Neuronal stem cell (in vitro differentiated cells): ENCODE measurements at regions not wholly inside any gene's neighbourhood (a gene's known extent, or its start where the extent isn't known, plus 50 kb on each side); places are given as distances from the start of the nearest gene placed in this dataset.

Source experiments
- DNase-seq: peaks from one replicate; pipeline ENCODE4 v3.0.0-alpha.2; 2013; ENCODE audit warnings: low spot score
- H2AFZ ChIP-seq: one replicate; pipeline ENCODE4 v1.6.1; 2013; ENCODE audit warnings: mild to moderate bottlenecking, low read length, inconsistent platforms
- H2AK5ac ChIP-seq: 2 replicates; pipeline ENCODE4 v1.6.1; 2013; ENCODE audit warnings: low read depth, mild to moderate bottlenecking, inconsistent platforms, low read length, moderate library complexity, mixed read lengths
- H2BK120ac ChIP-seq: 2 replicates; pipeline ENCODE4 v1.6.1; 2013; ENCODE audit warnings: low read depth, mild to moderate bottlenecking, inconsistent platforms, low read length, moderate library complexity, mixed read lengths
- H2BK12ac ChIP-seq: one replicate; pipeline ENCODE4 v1.6.1; 2013; ENCODE audit warnings: low read length, inconsistent platforms
- H2BK15ac ChIP-seq: 2 replicates; pipeline ENCODE4 v1.6.1; 2013; ENCODE audit warnings: mild to moderate bottlenecking, low read length, inconsistent platforms, mixed read lengths
- H2BK5ac ChIP-seq: one replicate; pipeline ENCODE4 v1.6.1; 2013; ENCODE audit warnings: inconsistent platforms, mild to moderate bottlenecking, low read length, moderate library complexity
- H3K14ac ChIP-seq: one replicate; pipeline ENCODE4 v1.6.1; 2013; ENCODE audit warnings: low read length, inconsistent platforms
- H3K18ac ChIP-seq: 2 replicates; pipeline ENCODE4 v1.6.1; 2013; ENCODE audit warnings: low read length, inconsistent platforms
- H3K23ac ChIP-seq: 2 replicates; pipeline ENCODE4 v1.6.1; 2013; ENCODE audit warnings: low read depth, mild to moderate bottlenecking, mixed read lengths, low read length, inconsistent platforms; ENCODE audit not compliant: poor library complexity
- H3K27ac ChIP-seq: replicated peaks from 3 replicates; pipeline ENCODE4 v1.5.1; 2013; ENCODE audit warnings: low read length, inconsistent platforms
- H3K27me3 ChIP-seq, 3 experiments: 2 replicates each; pipeline ENCODE4 v1.6.1; 2013; ENCODE audit warnings: low read length in 3 of 3, mild to moderate bottlenecking in 2 of 3, inconsistent platforms in 1 of 3, low read depth in 1 of 3, mixed read lengths in 1 of 3, moderate library complexity in 1 of 3; ENCODE audit not compliant: control insufficient read depth in 3 of 3, insufficient read depth in 3 of 3
- H3K36me3 ChIP-seq, 2 donors: replicated peaks in 1 of 2; 2 replicates each; pipeline ENCODE4 v1.6.1; 2013; ENCODE audit warnings: low read length in 2 of 2; ENCODE audit not compliant: control insufficient read depth in 2 of 2, insufficient read depth in 2 of 2
- H3K4ac ChIP-seq: 2 replicates; pipeline ENCODE4 v1.6.1; 2013; ENCODE audit warnings: inconsistent platforms, mild to moderate bottlenecking, low read length, moderate library complexity
- H3K4me1 ChIP-seq, 2 donors: 1 replicate in 1 of 2; 2 replicates in 1 of 2; pipeline ENCODE4 v1.6.1; 2013; ENCODE audit warnings: low read length in 2 of 2, low read depth in 1 of 2; ENCODE audit not compliant: control insufficient read depth in 2 of 2, insufficient read depth in 1 of 2
- H3K4me2 ChIP-seq: one replicate; pipeline ENCODE4 v1.6.1; 2013; ENCODE audit warnings: mild to moderate bottlenecking, low read length, inconsistent platforms; ENCODE audit not compliant: insufficient read depth, poor library complexity, severe bottlenecking
- H3K4me3 ChIP-seq, 2 donors: 2 replicates each; pipeline ENCODE4 v1.5.1; 2013; ENCODE audit warnings: low read length in 2 of 2, mild to moderate bottlenecking in 2 of 2, inconsistent platforms in 1 of 2, moderate library complexity in 1 of 2
- H3K79me1 ChIP-seq: one replicate; pipeline ENCODE4 v1.6.1; 2013; ENCODE audit warnings: low read depth, mild to moderate bottlenecking, inconsistent platforms, low read length, moderate library complexity
- H3K9ac ChIP-seq: one replicate; pipeline ENCODE4 v1.6.1; 2013; ENCODE audit warnings: mild to moderate bottlenecking, low read depth, low read length, inconsistent platforms; ENCODE audit not compliant: poor library complexity
- H3K9me3 ChIP-seq, 2 donors: replicated peaks in 1 of 2; 2 replicates each; pipeline versions ENCODE3 to v1.6.1; 2013; ENCODE audit warnings: low read length in 2 of 2, mild to moderate bottlenecking in 2 of 2, inconsistent platforms in 1 of 2, low read depth in 1 of 2, mixed read lengths in 1 of 2, moderate library complexity in 1 of 2; ENCODE audit not compliant: control insufficient read depth in 2 of 2, insufficient read depth in 1 of 2
- H4K8ac ChIP-seq: one replicate; pipeline ENCODE4 v1.6.1; 2013; ENCODE audit warnings: low read depth, mild to moderate bottlenecking, inconsistent platforms, low read length, moderate library complexity
- H4K91ac ChIP-seq: one replicate; pipeline ENCODE4 v1.6.1; 2013; ENCODE audit warnings: low read length, low read depth, mild to moderate bottlenecking, inconsistent platforms; ENCODE audit not compliant: poor library complexity
- WGBS, 2 donors: extraction: QIAGEN DNeasy Blood & Tissue Kit; methylation state at CpG; one replicate each; pipeline ENCODE4 v1.1.7; 2013; ENCODE audit warnings: missing lambda C conversion rate in 2 of 2, mixed read lengths in 1 of 2; ENCODE audit not compliant: insufficient read length in 2 of 2, insufficient replicate concordance in 1 of 2; ENCODE audit errors: extremely low coverage in 2 of 2; 5-methylcytosine and 5-hydroxymethylcytosine counted together

GRCh38 chr2:222115296-222115695, 183.5 kb downstream of the PAX3 start:
- Histone ChIP-seq H2BK5ac (no peak overlapping the region), H2BK120ac (no peak overlapping the region), H4K91ac (no peak overlapping the region), H3K27ac (no peak overlapping the region), H3K14ac (no peak overlapping the region), H2AK5ac (no peak overlapping the region), H3K4me1 (no peaks in the 10 kb centered on the region), H3K4ac (no peak overlapping the region), H3K23ac (no peak overlapping the region), H3K18ac (no peak overlapping the region), H3K27me3 (no peaks in the 10 kb centered on the region), H3K9me3 (no peaks in the 10 kb centered on the region), H2BK12ac (no peak overlapping the region), H3K36me3 (no peaks in the 10 kb centered on the region), H2AFZ (no peak overlapping the region), H4K8ac (no peak overlapping the region), H3K4me3 (no peak overlapping the region), H3K79me1 (no peaks in the 10 kb centered on the region), H3K9ac (no peak overlapping the region), H3K4me2 (no peak overlapping the region), H2BK15ac (no peak overlapping the region)
- DNase-seq, result no peak
- WGBS, 2 donors, result no CpG with 5 or more reads among the region's 3 CpGs

- Histone ChIP-seq H4K8ac (no peak overlapping the region), H3K9me3 (no peaks in the 10 kb centered on the region), H3K4me3 (no peak overlapping the region), H3K4me2 (no peak overlapping the region), H3K27ac (no peak overlapping the region), H3K4ac (no peak overlapping the region), H2BK5ac (no peak overlapping the region), H2AFZ (no peak overlapping the region), H3K18ac (no peak overlapping the region), H3K27me3 (no peaks in the 10 kb centered on the region), H3K36me3 (no peaks in the 10 kb centered on the region), H3K14ac (no peak overlapping the region), H2BK15ac (no peak overlapping the region), H2BK12ac (no peak overlapping the region), H3K9ac (no peak overlapping the region), H3K23ac (no peak overlapping the region), H4K91ac (no peak overlapping the region), H3K4me1 (peaks cover 0 to 2% of the 10 kb centered on the region in 2 donors), H2AK5ac (no peak overlapping the region), H2BK120ac (no peak overlapping the region), H3K79me1 (no peaks in the 10 kb centered on the region)
- no CpG with 5 or more reads among the region's 4 CpGs for WGBS, 2 donors
- no peak for DNase-seq
These were observed 189.7 kb downstream of the PAX3 start for GRCh38 chr2:222108957-222109585.

GRCh38 chr2:222108497-222108896, 190.3 kb downstream of the PAX3 start:
- WGBS, 2 donors, result no CpG with 5 or more reads among the region's 3 CpGs
- H3K9me3 ChIP-seq, result no peaks in the 10 kb centered on the region
- H2BK15ac ChIP-seq, result no peak overlapping the region
- no peak overlapping the region for H2BK5ac ChIP-seq
- H2BK12ac ChIP-seq, result no peak overlapping the region
- H3K36me3 ChIP-seq, result no peaks in the 10 kb centered on the region
- no peaks in the 10 kb centered on the region for H3K79me1 ChIP-seq
- no peak overlapping the region for H2AK5ac ChIP-seq
- no peak overlapping the region for H3K14ac ChIP-seq
- H4K8ac ChIP-seq, result no peak overlapping the region
- no peak overlapping the region for H3K9ac ChIP-seq
- H3K18ac ChIP-seq, result no peak overlapping the region
- H3K27me3 ChIP-seq, result no peaks in the 10 kb centered on the region
- no peak overlapping the region for H3K23ac ChIP-seq
- H3K27ac ChIP-seq, result no peak overlapping the region
- no peak overlapping the region for H2AFZ ChIP-seq
- H3K4me1 ChIP-seq, result peaks cover 0 to 4% of the 10 kb centered on the region in 2 donors
- no peak overlapping the region for H2BK120ac ChIP-seq
- H3K4ac ChIP-seq, result no peak overlapping the region
- no peak overlapping the region for H4K91ac ChIP-seq
- no peak for DNase-seq
- H3K4me3 ChIP-seq, result no peak overlapping the region
- no peak overlapping the region for H3K4me2 ChIP-seq

DNA sequence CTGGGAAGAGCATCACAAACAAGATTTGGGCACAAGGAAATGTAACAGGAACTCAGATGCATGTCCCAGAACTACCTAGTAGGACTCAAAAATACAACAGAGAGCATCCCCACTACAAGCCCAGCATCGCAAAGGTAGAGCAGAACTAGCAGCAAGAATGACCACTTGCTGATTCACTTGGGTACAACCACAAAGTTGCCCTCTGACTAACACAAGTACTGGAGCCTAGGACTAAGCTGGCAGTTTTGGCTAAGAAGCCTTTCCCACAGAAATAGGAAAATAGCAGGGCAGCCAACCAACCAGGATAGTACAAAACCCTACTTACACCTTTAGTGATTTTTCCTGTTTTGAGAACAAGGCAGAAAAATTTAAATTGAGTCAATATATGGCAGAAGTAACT, 193.8 kb downstream of the PAX3 start:
- H2AK5ac ChIP-seq, result no peak overlapping the region
- no peaks in the 10 kb centered on the region for H3K79me1 ChIP-seq
- no peak overlapping the region for H3K18ac ChIP-seq
- no peak overlapping the region for H3K23ac ChIP-seq
- no peak overlapping the region for H3K4me3 ChIP-seq
- H3K14ac ChIP-seq, result no peak overlapping the region
- no peaks in the 10 kb centered on the region for H3K36me3 ChIP-seq
- no peak overlapping the region for H2BK12ac ChIP-seq
- H3K27me3 ChIP-seq, result no peaks in the 10 kb centered on the region
- no peak for DNase-seq
- H3K4me1 ChIP-seq, result peaks cover 0 to 5% of the 10 kb centered on the region in 2 donors
- H4K8ac ChIP-seq, result no peak overlapping the region
- H2AFZ ChIP-seq, result no peak overlapping the region
- H3K9ac ChIP-seq, result no peak overlapping the region
- H3K4me2 ChIP-seq, result no peak overlapping the region
- no CpG with 5 or more reads among the region's 1 CpG for WGBS, 2 donors
- no peaks in the 10 kb centered on the region for H3K9me3 ChIP-seq
- no peak overlapping the region for H2BK15ac ChIP-seq
- H4K91ac ChIP-seq, result no peak overlapping the region
- H3K4ac ChIP-seq, result no peak overlapping the region
- H3K27ac ChIP-seq, result no peak overlapping the region
- no peak overlapping the region for H2BK5ac ChIP-seq
- H2BK120ac ChIP-seq, result no peak overlapping the region
